GM12873 (cell line): ENCODE measurements at regions not wholly inside any gene's neighbourhood (a gene's known extent, or its start where the extent isn't known, plus 50 kb on each side); places are given as distances from the start of the nearest gene placed in this dataset.

Experiments
- TF ChIP-seq, protein P1 (sequence below): IDR thresholded peaks from 2 replicates; pipeline ENCODE4 v1.5.1; 2012; ENCODE audit warnings: low read depth, mild to moderate bottlenecking, moderate library complexity, low read length, control low read depth; ENCODE audit not compliant: insufficient read depth; ENCODE audit errors: missing control alignments

DNA sequence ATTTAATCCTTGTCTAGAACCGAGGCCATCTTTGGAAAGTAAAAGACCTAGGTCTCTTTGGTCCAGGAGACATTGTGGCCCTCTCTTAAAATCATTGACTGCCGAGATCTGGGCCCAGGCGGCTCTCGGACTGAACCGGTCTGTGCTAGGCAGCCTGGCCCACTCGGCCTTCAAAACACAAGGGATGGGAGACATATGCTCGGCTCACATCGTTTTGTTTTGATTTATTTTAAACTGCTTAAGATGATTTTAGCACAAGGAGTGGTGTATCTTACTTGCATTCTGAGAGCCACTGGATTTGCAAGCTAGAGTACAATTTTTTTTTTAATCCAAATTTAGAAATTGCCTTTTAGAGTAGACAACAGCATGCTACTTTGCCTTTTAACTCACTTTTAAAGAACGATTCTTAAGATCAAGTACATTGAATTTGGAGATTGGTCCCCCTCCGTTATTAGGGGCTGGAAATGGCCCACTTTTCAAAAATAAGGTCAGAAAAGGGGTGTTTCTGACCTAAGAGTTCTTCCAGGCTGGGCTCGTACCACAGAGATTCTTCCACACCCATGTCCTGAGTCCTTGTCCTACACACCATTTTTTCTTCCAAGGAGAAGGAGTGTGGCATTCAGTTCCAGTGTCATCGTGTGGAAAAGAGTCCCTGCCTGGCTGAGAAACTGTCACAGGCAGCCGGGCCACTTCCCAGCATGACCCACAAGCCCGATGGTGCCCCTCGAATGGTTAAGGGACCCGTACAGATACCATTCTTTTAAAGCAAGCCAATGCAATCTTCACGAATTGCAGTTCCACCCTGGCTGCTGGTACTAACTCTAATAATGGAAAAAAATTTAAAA lies 80.5 kb upstream of the WNT7B start:
- TF ChIP-seq, protein P1, sequence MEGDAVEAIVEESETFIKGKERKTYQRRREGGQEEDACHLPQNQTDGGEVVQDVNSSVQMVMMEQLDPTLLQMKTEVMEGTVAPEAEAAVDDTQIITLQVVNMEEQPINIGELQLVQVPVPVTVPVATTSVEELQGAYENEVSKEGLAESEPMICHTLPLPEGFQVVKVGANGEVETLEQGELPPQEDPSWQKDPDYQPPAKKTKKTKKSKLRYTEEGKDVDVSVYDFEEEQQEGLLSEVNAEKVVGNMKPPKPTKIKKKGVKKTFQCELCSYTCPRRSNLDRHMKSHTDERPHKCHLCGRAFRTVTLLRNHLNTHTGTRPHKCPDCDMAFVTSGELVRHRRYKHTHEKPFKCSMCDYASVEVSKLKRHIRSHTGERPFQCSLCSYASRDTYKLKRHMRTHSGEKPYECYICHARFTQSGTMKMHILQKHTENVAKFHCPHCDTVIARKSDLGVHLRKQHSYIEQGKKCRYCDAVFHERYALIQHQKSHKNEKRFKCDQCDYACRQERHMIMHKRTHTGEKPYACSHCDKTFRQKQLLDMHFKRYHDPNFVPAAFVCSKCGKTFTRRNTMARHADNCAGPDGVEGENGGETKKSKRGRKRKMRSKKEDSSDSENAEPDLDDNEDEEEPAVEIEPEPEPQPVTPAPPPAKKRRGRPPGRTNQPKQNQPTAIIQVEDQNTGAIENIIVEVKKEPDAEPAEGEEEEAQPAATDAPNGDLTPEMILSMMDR, result no peak

DNA sequence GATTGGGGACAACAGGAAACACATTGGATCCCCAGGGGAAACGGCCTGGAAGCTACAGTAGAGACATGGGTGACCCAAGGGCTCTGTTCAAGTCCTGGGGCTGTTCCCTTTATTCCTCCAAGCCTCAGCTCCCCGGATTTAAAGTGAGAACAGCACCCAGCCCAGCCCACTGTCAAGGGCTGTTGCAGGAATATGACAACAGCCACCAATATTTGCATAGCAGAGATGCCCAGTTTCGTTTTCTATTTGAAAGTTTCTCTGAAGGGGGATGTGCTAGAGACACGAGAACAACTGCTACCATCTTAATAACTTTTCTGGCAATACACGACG lies 81.1 kb upstream of the WNT7B start:
- TF ChIP-seq, protein P1, result no peak

DNA sequence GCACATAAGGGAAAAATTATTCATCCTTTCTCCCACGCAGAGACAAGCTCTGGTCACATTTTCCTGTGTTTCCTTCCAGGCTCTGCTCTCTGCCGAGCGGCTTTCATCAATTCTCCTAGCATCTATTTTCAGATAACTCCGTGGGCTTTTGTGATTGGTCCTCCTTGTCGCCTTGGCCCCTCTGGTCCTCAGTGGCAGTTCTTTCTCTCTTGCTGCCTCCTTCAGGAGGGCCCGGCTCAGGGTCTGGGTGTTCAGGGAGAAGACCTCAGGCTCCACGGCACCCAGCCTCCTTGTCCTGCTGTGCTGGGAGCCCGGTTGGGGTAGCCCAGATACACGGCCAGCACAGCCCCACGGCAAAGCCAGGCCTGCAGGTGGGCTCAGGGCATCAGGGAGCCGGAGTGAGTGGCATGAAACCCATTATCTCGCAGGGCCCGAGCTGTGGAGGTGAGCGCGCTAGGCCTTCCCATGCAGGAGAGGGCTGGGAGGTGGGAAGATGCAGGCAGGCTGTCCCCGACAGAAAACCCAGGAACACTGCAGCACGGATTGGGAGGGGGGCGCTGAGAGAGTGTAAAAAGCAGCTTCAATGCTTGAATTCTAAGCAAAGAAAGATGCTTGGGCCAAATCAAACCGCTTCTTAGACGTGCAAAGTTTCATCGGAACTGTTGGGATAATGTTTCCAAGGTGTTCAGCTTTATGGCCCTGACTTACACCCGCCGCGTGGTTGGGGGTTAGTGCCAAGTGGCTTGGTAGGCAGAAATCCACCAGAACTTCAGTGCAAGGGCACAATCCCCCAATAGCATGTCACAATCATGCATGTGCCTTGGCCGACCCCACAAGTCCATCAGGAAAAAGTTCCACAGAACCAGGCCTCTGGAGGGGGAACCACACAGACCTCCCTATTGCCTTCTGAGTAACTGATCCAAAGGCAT lies 81.9 kb upstream of the WNT7B start:
- TF ChIP-seq, protein P1, result no peak

DNA sequence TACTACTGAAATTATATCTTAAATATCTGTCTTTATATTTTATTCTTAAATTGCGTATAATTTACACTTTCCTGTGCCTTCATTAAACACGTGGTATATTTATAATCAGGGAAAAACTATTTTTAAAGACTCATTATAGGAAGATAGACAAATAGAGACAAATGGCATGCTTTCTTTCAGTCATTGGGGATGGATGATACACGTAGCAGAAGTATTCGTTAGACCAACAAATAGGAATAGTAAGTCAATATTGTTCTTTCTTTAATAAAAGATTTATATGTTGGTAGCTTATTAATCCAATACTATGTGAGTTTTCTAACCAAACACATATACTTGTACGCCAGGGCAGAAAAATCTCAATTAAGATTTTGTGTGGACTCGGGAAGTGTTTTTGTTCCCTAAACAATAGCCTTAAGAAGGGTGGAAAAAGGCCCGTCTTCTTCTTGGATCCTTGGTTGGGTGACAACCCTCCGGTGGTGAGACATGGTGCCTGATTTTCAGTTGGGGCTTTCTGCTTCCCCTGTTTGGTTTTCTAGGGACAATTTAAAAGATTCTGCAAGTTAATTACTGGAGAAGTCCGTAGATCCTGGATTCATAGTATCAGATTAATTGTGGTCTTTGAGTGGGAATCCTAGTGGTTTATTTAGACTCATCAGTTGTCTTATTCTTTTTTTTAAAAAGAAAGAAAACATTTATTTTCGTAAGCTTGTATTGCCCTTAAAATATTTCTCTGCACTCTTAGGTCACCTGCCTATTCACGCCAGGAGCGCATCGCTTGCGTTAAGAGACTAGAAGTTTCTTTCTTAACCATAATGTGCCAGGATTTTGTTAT lies 83.5 kb upstream of the WNT7B start:
- TF ChIP-seq, protein P1, result no peak

DNA sequence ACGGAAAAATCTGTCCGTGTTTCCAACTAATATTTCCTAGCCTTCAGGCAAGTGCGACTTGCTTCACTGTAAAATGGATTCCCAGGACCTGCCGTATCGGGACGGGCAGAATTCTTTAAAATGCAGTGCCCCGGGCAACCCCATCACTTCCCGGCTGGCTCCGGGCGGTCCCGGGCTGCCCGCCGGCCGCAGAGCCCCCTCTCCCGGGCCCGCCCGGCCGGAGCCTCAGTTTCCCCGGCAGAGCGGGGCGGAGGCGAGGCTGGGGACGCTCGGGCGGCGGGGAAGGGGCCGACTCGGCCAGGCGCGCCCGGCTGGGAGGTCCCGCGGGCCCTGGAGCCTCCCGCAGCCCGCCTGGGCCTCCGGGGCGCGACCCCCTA lies 84.2 kb upstream of the WNT7B start:
- TF ChIP-seq, protein P1, result no peak

DNA sequence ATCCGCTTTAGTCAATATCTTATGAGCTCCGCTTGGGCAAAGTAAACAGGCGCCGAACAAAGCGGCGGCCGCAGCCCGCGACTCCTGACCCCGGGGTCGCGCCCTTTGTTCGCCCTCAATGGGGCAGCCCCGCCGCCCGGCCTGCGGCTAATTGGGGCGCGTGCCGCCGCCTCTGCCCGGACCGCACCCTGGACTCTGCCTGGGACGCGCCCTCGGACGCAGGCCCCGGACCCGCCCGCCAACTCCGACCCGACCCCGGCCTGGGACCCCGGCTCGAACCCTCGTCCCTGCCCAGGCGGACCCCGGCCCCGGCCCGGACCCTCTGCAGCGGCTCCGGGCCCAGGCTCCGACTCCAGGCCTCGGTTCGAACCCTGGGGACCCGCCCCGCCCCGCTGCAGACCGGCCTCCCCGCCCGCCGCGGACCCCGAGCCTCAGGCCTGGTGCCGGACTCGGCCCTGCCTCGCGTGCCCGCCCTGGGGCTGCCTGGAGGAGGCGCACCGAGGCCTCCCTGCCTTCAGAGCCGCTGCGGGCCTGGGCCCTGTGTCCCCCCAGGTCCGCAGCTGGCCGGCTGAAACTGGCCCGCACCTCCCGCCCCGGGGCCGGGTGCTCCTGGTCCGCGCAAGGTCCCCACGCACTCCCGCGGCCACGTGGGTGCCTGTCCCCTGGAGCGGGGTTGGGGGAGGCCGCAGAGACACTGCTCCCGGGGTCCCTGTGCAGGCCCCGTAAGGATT lies 84.7 kb upstream of the WNT7B start:
- TF ChIP-seq, protein P1, result no peak
